GM06990 (cell line): ENCODE measurements at regions not wholly inside any gene's neighbourhood (a gene's known extent, or its start where the extent isn't known, plus 50 kb on each side); places are given as distances from the start of the nearest gene placed in this dataset.

Experiments used
- DNase-seq: peaks from one replicate; pipeline ENCODE4 v3.0.0-alpha.2; 2011; ENCODE audit not compliant: insufficient read length; ENCODE audit errors: extremely low read depth
- H3K27me3 ChIP-seq: replicated peaks from 2 replicates; pipeline ENCODE4 v1.6.0; 2011; ENCODE audit warnings: low read length; ENCODE audit not compliant: control insufficient read depth, insufficient read depth
- H3K36me3 ChIP-seq: 2 replicates; pipeline ENCODE4 v1.5.1; 2011; ENCODE audit warnings: low read length; ENCODE audit not compliant: control insufficient read depth, insufficient read depth
- H3K4me3 ChIP-seq: replicated peaks from 2 replicates; pipeline ENCODE4 v1.5.1; 2011; ENCODE audit warnings: low read depth, mild to moderate bottlenecking, control low read depth, low read length
- TF ChIP-seq, protein P1 (sequence below): IDR thresholded peaks from 2 replicates; pipeline ENCODE4 v1.5.1; 2011; ENCODE audit warnings: low read length, control low read depth, mild to moderate bottlenecking, inconsistent platforms; ENCODE audit not compliant: insufficient read depth, poor library complexity, severe bottlenecking

DNA sequence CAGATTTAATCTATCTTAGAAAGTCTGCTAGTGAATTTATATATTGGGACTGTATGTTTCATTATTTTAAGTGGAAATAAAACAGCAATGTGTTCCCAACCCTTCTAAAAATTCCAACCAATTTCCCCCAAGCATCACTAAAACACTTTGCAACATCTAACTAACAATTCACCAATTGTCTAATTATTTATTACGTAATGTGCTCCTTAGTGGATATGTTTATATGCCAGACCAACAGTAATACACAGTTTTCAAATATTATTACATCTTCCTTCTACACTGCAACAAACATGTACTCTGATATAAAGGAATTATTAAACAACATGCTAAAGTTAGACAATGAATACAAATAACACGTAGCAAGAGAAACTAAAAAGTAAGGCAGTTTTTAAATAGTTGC, 262.6 kb upstream of the THBS1 start:
- no peak for DNase-seq
- TF ChIP-seq, protein P1, sequence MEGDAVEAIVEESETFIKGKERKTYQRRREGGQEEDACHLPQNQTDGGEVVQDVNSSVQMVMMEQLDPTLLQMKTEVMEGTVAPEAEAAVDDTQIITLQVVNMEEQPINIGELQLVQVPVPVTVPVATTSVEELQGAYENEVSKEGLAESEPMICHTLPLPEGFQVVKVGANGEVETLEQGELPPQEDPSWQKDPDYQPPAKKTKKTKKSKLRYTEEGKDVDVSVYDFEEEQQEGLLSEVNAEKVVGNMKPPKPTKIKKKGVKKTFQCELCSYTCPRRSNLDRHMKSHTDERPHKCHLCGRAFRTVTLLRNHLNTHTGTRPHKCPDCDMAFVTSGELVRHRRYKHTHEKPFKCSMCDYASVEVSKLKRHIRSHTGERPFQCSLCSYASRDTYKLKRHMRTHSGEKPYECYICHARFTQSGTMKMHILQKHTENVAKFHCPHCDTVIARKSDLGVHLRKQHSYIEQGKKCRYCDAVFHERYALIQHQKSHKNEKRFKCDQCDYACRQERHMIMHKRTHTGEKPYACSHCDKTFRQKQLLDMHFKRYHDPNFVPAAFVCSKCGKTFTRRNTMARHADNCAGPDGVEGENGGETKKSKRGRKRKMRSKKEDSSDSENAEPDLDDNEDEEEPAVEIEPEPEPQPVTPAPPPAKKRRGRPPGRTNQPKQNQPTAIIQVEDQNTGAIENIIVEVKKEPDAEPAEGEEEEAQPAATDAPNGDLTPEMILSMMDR = no peak

DNA sequence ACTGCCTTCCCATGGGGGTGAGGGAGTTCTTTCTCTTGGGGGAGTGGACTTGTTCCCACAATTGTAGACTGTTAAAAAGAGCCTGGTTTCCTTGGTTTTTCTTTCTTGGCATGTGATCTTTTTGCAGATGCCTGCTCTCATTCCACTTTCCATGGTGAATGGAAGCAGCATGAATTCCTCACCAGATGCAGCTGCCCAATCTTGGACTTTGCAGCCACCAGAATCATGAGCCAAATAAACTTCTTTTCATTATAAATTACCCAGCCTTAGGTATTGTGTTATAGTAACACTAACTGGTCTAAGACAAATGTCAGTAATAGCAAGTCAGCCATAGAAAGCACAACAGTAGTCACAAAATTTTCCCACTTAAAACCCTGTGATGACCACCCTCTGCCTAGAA, 260.5 kb upstream of the THBS1 start:
- TF ChIP-seq, protein P1 = no peak
- Histone ChIP-seq H3K27me3 (no peaks in the 10 kb centered on the region), H3K4me3 (no peak overlapping the region), H3K36me3 (no peaks in the 10 kb centered on the region)
- DNase-seq = no peak

More for the DNA sequence above, 262.6 kb upstream of the THBS1 start:
- H3K4me3 ChIP-seq = no peak overlapping the region
- no peaks in the 10 kb centered on the region for H3K36me3 ChIP-seq
- no peaks in the 10 kb centered on the region for H3K27me3 ChIP-seq

DNA sequence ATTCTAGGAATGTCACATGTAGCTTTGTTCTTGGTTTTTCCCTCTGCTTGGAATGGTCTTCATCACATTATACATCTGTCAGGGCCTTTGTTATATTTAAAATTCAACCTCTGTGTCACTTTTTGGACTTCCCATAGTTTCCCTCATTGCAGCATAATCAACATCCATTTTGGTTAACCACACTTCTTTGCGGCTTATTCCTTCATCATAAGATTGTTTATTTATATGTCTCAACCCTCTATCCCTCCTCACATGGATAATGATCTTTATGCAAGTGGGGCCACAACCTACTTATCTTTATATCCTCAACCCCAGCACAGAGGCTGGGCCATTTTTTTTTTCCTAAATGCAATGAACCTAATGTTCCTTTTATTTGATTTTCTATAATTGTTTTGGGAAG, 260.0 kb upstream of the THBS1 start:
- Histone ChIP-seq H3K36me3 (no peaks in the 10 kb centered on the region), H3K4me3 (no peak overlapping the region), H3K27me3 (no peaks in the 10 kb centered on the region)
- DNase-seq = no peak
- TF ChIP-seq, protein P1 = no peak

DNA sequence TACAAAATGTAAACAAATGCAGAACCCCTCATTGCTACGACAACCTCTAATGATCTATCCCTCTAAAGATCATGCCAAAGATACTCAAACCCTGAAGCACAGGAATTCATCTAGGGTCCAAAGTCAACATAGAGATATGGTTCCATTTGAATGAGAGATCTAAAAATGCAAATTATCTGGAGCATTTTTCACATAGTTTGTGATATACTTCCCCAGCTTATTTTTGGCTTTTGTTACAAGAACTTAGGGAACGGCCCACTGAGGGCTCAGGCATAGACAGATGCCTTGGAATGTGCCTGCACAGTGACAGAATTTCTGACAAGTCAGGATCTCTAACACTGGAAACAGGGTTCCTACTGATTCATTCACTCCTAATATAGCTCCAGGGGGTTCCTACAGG, 258.9 kb upstream of the THBS1 start:
- DNase-seq = no peak
- H3K36me3 ChIP-seq = no peaks in the 10 kb centered on the region
- H3K27me3 ChIP-seq = no peaks in the 10 kb centered on the region
- H3K4me3 ChIP-seq = no peak overlapping the region
- TF ChIP-seq, protein P1 = no peak

DNA sequence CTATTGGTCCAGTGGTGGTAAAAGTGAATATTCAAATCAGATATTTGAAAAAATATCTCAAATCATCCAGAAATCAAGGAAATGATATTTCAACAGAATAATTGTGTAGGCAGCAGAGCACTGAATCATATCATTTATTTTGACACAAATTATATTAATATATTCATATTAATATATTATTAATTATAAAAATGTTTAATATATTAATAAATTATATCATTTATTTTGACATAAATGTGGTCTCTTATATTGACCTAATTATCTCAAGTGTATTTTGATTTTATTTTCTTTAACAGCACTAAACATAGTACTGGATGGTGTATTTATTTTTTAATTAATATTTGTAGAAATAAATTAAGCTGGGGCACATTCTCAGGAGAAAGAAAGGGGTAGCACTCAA, 257.7 kb upstream of the THBS1 start:
- Histone ChIP-seq H3K27me3 (no peaks in the 10 kb centered on the region), H3K4me3 (no peak overlapping the region), H3K36me3 (no peaks in the 10 kb centered on the region)
- no peak for DNase-seq
- TF ChIP-seq, protein P1 = no peak

DNA sequence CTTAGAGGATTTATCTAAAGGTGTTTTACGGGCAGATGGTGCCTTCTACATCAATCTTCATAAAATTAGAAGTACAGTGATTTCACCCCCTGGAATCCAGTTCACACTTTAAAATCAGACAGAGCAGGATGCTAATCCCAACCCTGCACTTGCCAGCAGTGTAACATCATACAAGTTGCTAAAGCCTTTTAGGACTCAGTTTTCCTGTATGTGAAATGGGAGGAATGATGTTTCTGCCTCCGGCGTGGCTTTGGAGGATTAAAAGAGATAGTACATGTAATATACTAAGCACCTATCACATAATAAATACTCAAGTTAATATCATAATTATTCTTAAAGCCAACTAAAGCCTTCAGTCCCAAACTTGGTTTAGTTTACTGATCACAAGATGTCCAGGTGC, 257.2 kb upstream of the THBS1 start:
- no peak for DNase-seq
- TF ChIP-seq, protein P1 = no peak
- no peaks in the 10 kb centered on the region for H3K27me3 ChIP-seq
- H3K4me3 ChIP-seq = no peak overlapping the region
- H3K36me3 ChIP-seq = no peaks in the 10 kb centered on the region
